ENCODE measurements at regions not wholly inside any gene's neighbourhood (a gene's known extent, or its start where the extent isn't known, plus 50 kb on each side); places are given as distances from the start of the nearest gene placed in this dataset.

GRCh38 chr4:158077835-158078234 is 95.0 kb downstream of the GASK1B start:
- TF ChIP-seq CTCF (IDR thresholded peaks at IDR 0.05; ENCODE audit: low read depth, low read length) (no peak), EZH2phosphoT487 (IDR thresholded peaks at IDR 0.05; ENCODE audit: low read depth) (no peak)
